ENCODE measurements at regions not wholly inside any gene's neighbourhood (a gene's known extent, or its start where the extent isn't known, plus 50 kb on each side); places are given as distances from the start of the nearest gene placed in this dataset.

DNA sequence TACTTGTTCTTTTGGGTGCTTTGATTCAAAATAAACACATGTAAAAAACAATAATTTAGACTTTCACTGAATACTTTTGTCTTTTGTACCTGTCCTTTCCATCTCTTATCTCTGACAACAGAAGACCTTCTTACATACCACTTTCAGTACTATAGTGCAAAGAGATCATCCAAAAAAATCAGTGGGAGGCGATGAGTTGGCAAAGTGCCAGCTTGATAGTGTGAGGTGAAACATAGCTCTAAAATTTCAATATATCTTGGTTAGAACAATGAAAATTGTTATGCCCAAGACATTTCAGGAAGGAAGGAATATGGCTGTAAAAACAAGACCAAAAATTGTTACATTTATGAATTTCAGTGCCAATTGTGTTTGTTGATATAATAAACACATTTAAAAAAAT is 390.2 kb upstream of the COBL start:
- no peaks in the 10 kb centered on the region for H3K4me1 Mint-ChIP-seq
- DNase-seq (no peak), ATAC-seq (ENCODE audit: low read depth) (no peak)
- peaks cover 5% of the 10 kb centered on the region for H3K9me3 Mint-ChIP-seq
- no peaks in the 10 kb centered on the region for H3K27me3 Mint-ChIP-seq
- TF ChIP-seq, protein P1, sequence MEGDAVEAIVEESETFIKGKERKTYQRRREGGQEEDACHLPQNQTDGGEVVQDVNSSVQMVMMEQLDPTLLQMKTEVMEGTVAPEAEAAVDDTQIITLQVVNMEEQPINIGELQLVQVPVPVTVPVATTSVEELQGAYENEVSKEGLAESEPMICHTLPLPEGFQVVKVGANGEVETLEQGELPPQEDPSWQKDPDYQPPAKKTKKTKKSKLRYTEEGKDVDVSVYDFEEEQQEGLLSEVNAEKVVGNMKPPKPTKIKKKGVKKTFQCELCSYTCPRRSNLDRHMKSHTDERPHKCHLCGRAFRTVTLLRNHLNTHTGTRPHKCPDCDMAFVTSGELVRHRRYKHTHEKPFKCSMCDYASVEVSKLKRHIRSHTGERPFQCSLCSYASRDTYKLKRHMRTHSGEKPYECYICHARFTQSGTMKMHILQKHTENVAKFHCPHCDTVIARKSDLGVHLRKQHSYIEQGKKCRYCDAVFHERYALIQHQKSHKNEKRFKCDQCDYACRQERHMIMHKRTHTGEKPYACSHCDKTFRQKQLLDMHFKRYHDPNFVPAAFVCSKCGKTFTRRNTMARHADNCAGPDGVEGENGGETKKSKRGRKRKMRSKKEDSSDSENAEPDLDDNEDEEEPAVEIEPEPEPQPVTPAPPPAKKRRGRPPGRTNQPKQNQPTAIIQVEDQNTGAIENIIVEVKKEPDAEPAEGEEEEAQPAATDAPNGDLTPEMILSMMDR (IDR thresholded peaks at IDR 0.05), result no peak
- intact Hi-C loops (cut with micrococcal nuclease), result no loop called here
- CTCF ChIA-PET, result no interaction called here
- H3K4me3 Mint-ChIP-seq, result no peak overlapping the region
- POLR2A ChIA-PET, result no interaction called here
- H3K27ac Mint-ChIP-seq, result no peak overlapping the region
- H3K36me3 Mint-ChIP-seq (ENCODE audit: low read depth), result no peaks in the 10 kb centered on the region

GRCh38 chr7:51705701-51706100 is 389.1 kb upstream of the COBL start:
- H3K4me3 Mint-ChIP-seq, result no peak overlapping the region
- ChIA-PET CTCF (no interaction called here), POLR2A (no interaction called here)
- intact Hi-C loops (cut with micrococcal nuclease), result no loop called here
- TF ChIP-seq, protein P1 (IDR thresholded peaks at IDR 0.05), result no peak
- no peaks in the 10 kb centered on the region for H3K27me3 Mint-ChIP-seq
- H3K9me3 Mint-ChIP-seq, result peaks cover 10% of the 10 kb centered on the region
- H3K4me1 Mint-ChIP-seq, result no peaks in the 10 kb centered on the region
- no peaks in the 10 kb centered on the region for H3K36me3 Mint-ChIP-seq (ENCODE audit: low read depth)
- DNase-seq, result no peak
- no peak for ATAC-seq (ENCODE audit: low read depth)
- no peak overlapping the region for H3K27ac Mint-ChIP-seq

DNA sequence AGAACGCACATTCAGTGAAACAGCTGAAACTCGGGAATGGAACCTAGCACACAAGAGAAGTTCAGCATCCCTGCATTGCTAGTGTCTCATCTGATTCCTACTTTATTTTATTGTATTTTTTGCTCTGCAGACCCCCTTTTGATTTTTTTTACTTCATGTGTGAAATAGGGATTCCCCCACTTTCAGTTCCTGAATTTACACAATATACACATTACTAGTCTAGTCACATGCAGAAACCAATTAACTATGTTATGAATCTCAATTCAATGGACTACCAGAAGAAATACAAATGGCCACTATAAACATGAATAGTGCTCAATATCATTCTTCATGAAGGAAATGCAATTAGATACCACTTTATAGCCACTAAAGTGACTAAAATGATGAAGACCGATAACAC is 386.1 kb upstream of the COBL start:
- Mint-ChIP-seq H3K4me3 (no peak overlapping the region), H3K36me3 (ENCODE audit: low read depth) (no peaks in the 10 kb centered on the region), H3K9me3 (peaks cover 10% of the 10 kb centered on the region), H3K27ac (no peak overlapping the region), H3K4me1 (no peaks in the 10 kb centered on the region), H3K27me3 (no peaks in the 10 kb centered on the region)
- DNase-seq, result no peak
- intact Hi-C loops (cut with micrococcal nuclease), result no loop called here
- no peak for ATAC-seq (ENCODE audit: low read depth)
- ChIA-PET POLR2A (no interaction called here), CTCF (no interaction called here)
- TF ChIP-seq, protein P1 (IDR thresholded peaks at IDR 0.05), result no peak

DNA sequence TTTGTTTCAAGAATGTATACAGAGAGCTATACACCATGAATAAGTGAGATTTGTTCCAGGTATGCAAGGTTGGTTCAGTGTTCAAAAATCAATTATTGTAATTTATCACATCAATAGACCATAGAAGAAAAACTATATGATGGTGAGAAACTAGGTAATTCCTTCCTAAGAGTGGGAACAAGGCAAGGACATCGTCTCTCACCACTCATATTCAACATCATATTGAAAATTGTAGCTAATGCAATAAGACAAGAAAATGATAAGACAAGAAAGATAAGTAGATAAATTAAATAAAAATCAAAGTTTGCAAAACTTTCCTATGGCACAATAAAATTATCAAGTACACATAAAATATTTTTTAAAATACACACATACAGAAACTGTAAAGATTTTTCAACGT is 385.3 kb upstream of the COBL start:
- H3K27ac Mint-ChIP-seq, result no peak overlapping the region
- POLR2A ChIA-PET, result no interaction called here
- H3K4me1 Mint-ChIP-seq, result no peaks in the 10 kb centered on the region
- no peaks in the 10 kb centered on the region for H3K27me3 Mint-ChIP-seq
- CTCF ChIA-PET, result no interaction called here
- TF ChIP-seq, protein P1 (IDR thresholded peaks at IDR 0.05), result no peak
- intact Hi-C loops (cut with micrococcal nuclease), result no loop called here
- ATAC-seq (ENCODE audit: low read depth) (no peak), DNase-seq (no peak)
- H3K36me3 Mint-ChIP-seq (ENCODE audit: low read depth), result no peaks in the 10 kb centered on the region
- H3K9me3 Mint-ChIP-seq, result peaks cover 10% of the 10 kb centered on the region
- no peak overlapping the region for H3K4me3 Mint-ChIP-seq

DNA sequence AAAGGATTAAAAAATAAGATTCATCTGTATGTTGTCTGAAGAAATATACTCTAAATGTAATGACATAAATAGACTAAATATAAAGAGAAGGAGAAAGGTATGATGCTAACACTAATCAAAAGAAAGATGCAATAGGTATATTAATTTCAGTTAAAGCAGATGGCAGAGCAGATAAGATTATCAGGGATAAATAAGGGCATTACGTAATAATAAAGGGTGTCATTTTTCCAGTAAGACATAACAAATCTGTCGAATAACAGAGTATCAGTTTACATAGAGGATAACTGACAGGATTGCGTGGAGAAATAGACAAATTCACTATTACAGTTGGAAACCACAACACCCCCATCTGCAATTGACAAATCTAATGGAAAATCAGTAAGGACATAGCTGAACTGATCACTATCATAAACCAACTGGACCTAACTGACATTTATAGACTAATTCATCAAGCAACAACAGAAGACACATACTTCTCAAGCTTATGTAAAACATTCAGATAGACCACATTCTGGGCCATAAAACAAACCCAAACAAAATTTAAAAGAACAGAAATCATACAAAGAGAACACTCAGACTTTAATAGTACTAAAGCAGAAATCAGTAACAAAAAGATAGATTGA is 384.1 kb upstream of the COBL start:
- Mint-ChIP-seq H3K27ac (no peak overlapping the region), H3K4me3 (no peak overlapping the region), H3K36me3 (ENCODE audit: low read depth) (no peaks in the 10 kb centered on the region), H3K27me3 (no peaks in the 10 kb centered on the region), H3K4me1 (no peaks in the 10 kb centered on the region), H3K9me3 (peaks cover 10% of the 10 kb centered on the region)
- intact Hi-C loops (cut with micrococcal nuclease), result no loop called here
- no peak for DNase-seq
- ATAC-seq (ENCODE audit: low read depth), result no peak
- CTCF ChIA-PET, result no interaction called here
- TF ChIP-seq, protein P1 (IDR thresholded peaks at IDR 0.05), result no peak
- POLR2A ChIA-PET, result no interaction called here

Measured in activated B cell treated with CpG ODN at 0.5 μM for 24 hours (primary cell).